CD8-positive, alpha-beta memory T cell (primary cell): ENCODE measurements at regions not wholly inside any gene's neighbourhood (a gene's known extent, or its start where the extent isn't known, plus 50 kb on each side); places are given as distances from the start of the nearest gene placed in this dataset.
"Not testable (repeated sequence)": the region's sequence is repeated elsewhere in the genome, so short reads cannot be mapped to it uniquely, and the experiment has no call there.

Experiments used
- CTCF ChIA-PET: fragments of 350-600 bp; sonication (Branson Sonifier 250); formaldehyde crosslinking; loops from one replicate; lab custom pipeline; 2021; ENCODE audit warnings: antibody characterized with exemption; lab: Charles Lee
- POLR2A ChIA-PET: fragments of 350-600 bp; sonication (Branson Sonifier 250); formaldehyde crosslinking; loops from one replicate; lab custom pipeline; 2021; ENCODE audit warnings: antibody characterized with exemption; lab: Charles Lee
- DNase-seq, 5 donors: peaks; one replicate each; pipeline versions ENCODE4 v3.0.0 to v3.0.0-alpha.2; 2020 to 2022; ENCODE audit warnings: mixed read lengths in 1 of 5
- H3K27ac ChIP-seq: one replicate; pipeline ENCODE4 v1.7.0; 2013; ENCODE audit warnings: low read depth, mild to moderate bottlenecking, low read length, moderate library complexity
- H3K27me3 ChIP-seq: 2 replicates; pipeline ENCODE4 v1.7.0; 2013; ENCODE audit warnings: low read length, mild to moderate bottlenecking; ENCODE audit not compliant: insufficient read depth, poor library complexity, severe bottlenecking
- H3K36me3 ChIP-seq: 2 replicates; pipeline ENCODE4 v1.7.0; 2013; ENCODE audit warnings: mild to moderate bottlenecking, low read length, moderate library complexity; ENCODE audit not compliant: insufficient read depth
- H3K4me1 ChIP-seq: 2 replicates; pipeline ENCODE4 v1.7.0; 2013; ENCODE audit warnings: mild to moderate bottlenecking, low read length, moderate library complexity; ENCODE audit not compliant: insufficient read depth
- H3K4me3 ChIP-seq: 2 replicates; pipeline ENCODE4 v1.7.0; 2013; ENCODE audit warnings: mild to moderate bottlenecking, low read length
- H3K9me3 ChIP-seq: 2 replicates; pipeline ENCODE4 v1.7.0; 2013; ENCODE audit warnings: mild to moderate bottlenecking, low read length
- H3K27ac Mint-ChIP-seq, 8 donors: one replicate each; pipeline ENCODE4 v1.8.0; 2020 to 2021; ENCODE audit warnings: mixed read lengths in 8 of 8, mild to moderate bottlenecking in 6 of 8, inconsistent platforms in 3 of 8, moderate library complexity in 3 of 8
- H3K27me3 Mint-ChIP-seq, 2 donors: one replicate each; pipeline ENCODE4 v1.8.0; 2020 to 2021; ENCODE audit warnings: mixed read lengths in 2 of 2, mild to moderate bottlenecking in 1 of 2, moderate library complexity in 1 of 2
- H3K36me3 Mint-ChIP-seq, 3 donors: one replicate each; pipeline ENCODE4 v1.8.0; 2020 to 2021; ENCODE audit warnings: mixed read lengths in 3 of 3, inconsistent platforms in 1 of 3, mild to moderate bottlenecking in 1 of 3
- H3K4me1 Mint-ChIP-seq, 3 donors: one replicate each; pipeline ENCODE4 v1.8.0; 2020 to 2021; ENCODE audit warnings: mixed read lengths in 3 of 3, inconsistent platforms in 1 of 3, mild to moderate bottlenecking in 1 of 3
- H3K4me3 Mint-ChIP-seq, 7 donors: one replicate each; pipeline ENCODE4 v1.8.0; 2020 to 2021; ENCODE audit warnings: mixed read lengths in 7 of 7, mild to moderate bottlenecking in 6 of 7, moderate library complexity in 4 of 7, inconsistent platforms in 2 of 7
- H3K9me3 Mint-ChIP-seq, 5 donors: one replicate each; pipeline ENCODE4 v1.8.0; 2020 to 2022; ENCODE audit warnings: mixed read lengths in 5 of 5, mild to moderate bottlenecking in 3 of 5, moderate library complexity in 2 of 5, inconsistent platforms in 1 of 5

GRCh38 chr17:30701498-30701989, 122.9 kb downstream of the CRLF3 start:
- ChIA-PET CTCF (no interaction called here), POLR2A (no interaction called here)
- no peaks in the 10 kb centered on the region for H3K9me3 Mint-ChIP-seq

GRCh38 chr17:30700833-30701232, 123.7 kb downstream of the CRLF3 start:
- H3K27ac ChIP-seq, H3K4me3 ChIP-seq, H3K4me1 Mint-ChIP-seq, H3K27me3 Mint-ChIP-seq, H3K36me3 Mint-ChIP-seq, H3K9me3 ChIP-seq, CTCF ChIA-PET, H3K4me1 ChIP-seq, H3K4me3 Mint-ChIP-seq, H3K9me3 Mint-ChIP-seq, H3K36me3 ChIP-seq, DNase-seq, H3K27me3 ChIP-seq, POLR2A ChIA-PET: not testable (repeated sequence)
- H3K27ac Mint-ChIP-seq, result peak overlapping the region in 1 of 8 donors; percentile 29

More at GRCh38 chr17:30701498-30701989, 122.9 kb downstream of the CRLF3 start:
- peaks cover 1% of the 10 kb centered on the region for H3K4me1 ChIP-seq
- no peaks in the 10 kb centered on the region for H3K36me3 ChIP-seq
- H3K27ac ChIP-seq, result no peak overlapping the region
- peaks cover 8 to 15% (median 10%) of the 10 kb centered on the region in 3 donors for H3K4me1 Mint-ChIP-seq
- no peak overlapping the region for H3K4me3 Mint-ChIP-seq
- H3K27ac Mint-ChIP-seq, result no peak overlapping the region
- no peak for DNase-seq
- peaks cover 4 to 7% of the 10 kb centered on the region in 2 donors for H3K27me3 Mint-ChIP-seq
- H3K9me3 ChIP-seq, result no peaks in the 10 kb centered on the region
- H3K27me3 ChIP-seq, result no peaks in the 10 kb centered on the region
- no peaks in the 10 kb centered on the region for H3K36me3 Mint-ChIP-seq
- H3K4me3 ChIP-seq, result no peak overlapping the region

- H3K27ac Mint-ChIP-seq, result peak overlapping the region in 3 of 8 donors; percentile 8 to 91 (median 12)
- H3K27ac ChIP-seq, H3K4me3 ChIP-seq, H3K9me3 ChIP-seq, H3K9me3 Mint-ChIP-seq, H3K27me3 ChIP-seq, H3K36me3 Mint-ChIP-seq, H3K4me1 ChIP-seq, H3K36me3 ChIP-seq, H3K27me3 Mint-ChIP-seq: not testable (repeated sequence)
- H3K4me1 Mint-ChIP-seq, result peaks cover 11 to 15% (median 11%) of the 10 kb centered on the region in 3 donors
- H3K4me3 Mint-ChIP-seq, result peak overlapping the region in 6 of 7 donors; percentile 53 to 84 (median 73)
- POLR2A ChIA-PET, result interaction anchor here (0.9 kb wide), 1 partner anchor 221 kb away, joined by 3 read pairs; the partner anchor contains the start of gene GOSR1
- CTCF ChIA-PET, result interaction anchor here (1.2 to 1.8 kb wide), 5 partner anchors 8 to 221 kb away, joined by 3 to 6 read pairs (median 3); no protein-coding TSS in a partner anchor
- DNase-seq, result peak; percentile 61 to 81 (median 68)
Observed at GRCh38 chr17:30697619-30698460, 126.7 kb downstream of the CRLF3 start.

GRCh38 chr17:30696234-30696633, 128.3 kb downstream of the CRLF3 start:
- Mint-ChIP-seq H3K27me3 (peaks cover 0 to 5% of the 10 kb centered on the region in 2 donors), H3K4me3 (no peak overlapping the region), H3K9me3 (no peaks in the 10 kb centered on the region), H3K27ac (peak overlapping the region in 1 of 8 donors; percentile 12), H3K4me1 (peaks cover 11 to 15% (median 11%) of the 10 kb centered on the region in 3 donors), H3K36me3 (no peaks in the 10 kb centered on the region)
- Histone ChIP-seq H3K4me3 (no peak overlapping the region), H3K4me1 (no peaks in the 10 kb centered on the region), H3K27ac (no peak overlapping the region), H3K36me3 (no peaks in the 10 kb centered on the region), H3K27me3 (no peaks in the 10 kb centered on the region), H3K9me3 (no peaks in the 10 kb centered on the region)
- ChIA-PET POLR2A (interaction anchor here (0.7 kb wide), 1 partner anchor 13 kb away, joined by 7 read pairs; no protein-coding TSS in a partner anchor), CTCF (no interaction called here)
- no peak for DNase-seq

GRCh38 chr17:30695265-30695811, 129.2 kb downstream of the CRLF3 start:
- H3K9me3 Mint-ChIP-seq, CTCF ChIA-PET, H3K27me3 Mint-ChIP-seq, H3K27ac ChIP-seq, H3K4me3 Mint-ChIP-seq, H3K4me3 ChIP-seq, H3K27ac Mint-ChIP-seq, DNase-seq, H3K27me3 ChIP-seq, H3K36me3 Mint-ChIP-seq, H3K4me1 ChIP-seq, H3K36me3 ChIP-seq, H3K9me3 ChIP-seq: not testable (repeated sequence)
- peaks cover 11 to 15% (median 11%) of the 10 kb centered on the region in 3 donors for H3K4me1 Mint-ChIP-seq
- POLR2A ChIA-PET, result interaction anchor here (0.6 to 0.7 kb wide), 2 partner anchors 14 to 578 kb away, joined by 3 to 7 read pairs; no protein-coding TSS in a partner anchor

GRCh38 chr17:30693772-30694171, 130.7 kb downstream of the CRLF3 start:
- H3K27ac ChIP-seq, H3K4me3 ChIP-seq, H3K4me1 ChIP-seq, POLR2A ChIA-PET, H3K27me3 ChIP-seq, H3K9me3 ChIP-seq, H3K36me3 Mint-ChIP-seq, H3K9me3 Mint-ChIP-seq, H3K36me3 ChIP-seq, CTCF ChIA-PET, H3K27me3 Mint-ChIP-seq: not testable (repeated sequence)
- DNase-seq, result peak; percentile 24 to 74 (median 37)
- Mint-ChIP-seq H3K27ac (peak overlapping the region in 4 of 8 donors; percentile 48 to 59 (median 52)), H3K4me1 (peaks cover 11 to 15% (median 11%) of the 10 kb centered on the region in 3 donors), H3K4me3 (peak overlapping the region in 6 of 7 donors; percentile 48 to 77 (median 57))

GRCh38 chr17:30689266-30690000, 135.1 kb downstream of the CRLF3 start:
- POLR2A ChIA-PET, CTCF ChIA-PET: not testable (repeated sequence)

More at GRCh38 chr17:30689266-30690000, 135.1 kb downstream of the CRLF3 start:
- DNase-seq, H3K4me3 ChIP-seq, H3K27ac ChIP-seq, H3K36me3 ChIP-seq, H3K9me3 ChIP-seq, H3K36me3 Mint-ChIP-seq, H3K27ac Mint-ChIP-seq, H3K9me3 Mint-ChIP-seq, H3K4me3 Mint-ChIP-seq, H3K27me3 ChIP-seq, H3K4me1 ChIP-seq: not testable (repeated sequence)
- H3K27me3 Mint-ChIP-seq, result peaks cover 12 to 15% of the 10 kb centered on the region in 2 donors
- peaks cover 8 to 14% (median 9%) of the 10 kb centered on the region in 3 donors for H3K4me1 Mint-ChIP-seq
